ENCODE measurements at regions not wholly inside any gene's neighbourhood (a gene's known extent, or its start where the extent isn't known, plus 50 kb on each side); places are given as distances from the start of the nearest gene placed in this dataset.
"Not testable (repeated sequence)": the region's sequence is repeated elsewhere in the genome, so short reads cannot be mapped to it uniquely, and the experiment has no call there.

GRCh38 chr3:153414982-153415381 lies 253.0 kb downstream of the RAP2B start:
- no peak overlapping the region for H3K4me3 ChIP-seq (ENCODE audit: low read depth, low read length, poor library complexity, severe bottlenecking)
- no peak overlapping the region for H3K27ac ChIP-seq (ENCODE audit: low read depth, low read length, poor library complexity, severe bottlenecking)
- H3K4me1 ChIP-seq (ENCODE audit: insufficient read depth, low read length, poor library complexity, severe bottlenecking): no peaks in the 10 kb centered on the region
- no peaks in the 10 kb centered on the region for H3K36me3 ChIP-seq (ENCODE audit: insufficient read depth, low read length, poor library complexity, severe bottlenecking)
- no peaks in the 10 kb centered on the region for H3K27me3 ChIP-seq (replicated peaks; ENCODE audit: insufficient read depth, low read depth, low read length, poor library complexity)
- BruUV-seq (replicated peaks): no TSS peak
- DNase-seq (ENCODE audit: low spot score): no peak
- peaks cover 6% of the 10 kb centered on the region for H3K9me3 ChIP-seq (ENCODE audit: low read depth, low read length, poor library complexity, severe bottlenecking)
- intact Hi-C loops (cut with micrococcal nuclease; ENCODE audit: unreplicated experiment): no loop called here
- ChIA-PET POLR2A (ENCODE audit: low non-redundant PET) (no interaction called here), CTCF (no interaction called here)
- TF ChIP-seq EZH2 (IDR thresholded peaks at IDR 0.05; ENCODE audit: borderline replicate concordance, low read depth, low read length, poor library complexity, severe bottlenecking): no peak
- TF ChIP-seq CTCF (conservative IDR thresholded peaks at IDR 0.05; ENCODE audit: low read depth, low read length): no peak

- no TSS peak for BruUV-seq (replicated peaks)
- no peaks in the 10 kb centered on the region for H3K36me3 ChIP-seq (ENCODE audit: insufficient read depth, low read length, poor library complexity, severe bottlenecking)
- peaks cover 13% of the 10 kb centered on the region for H3K9me3 ChIP-seq (ENCODE audit: low read depth, low read length, poor library complexity, severe bottlenecking)
- no peaks in the 10 kb centered on the region for H3K4me1 ChIP-seq (ENCODE audit: insufficient read depth, low read length, poor library complexity, severe bottlenecking)
- CTCF ChIA-PET: no interaction called here
- TF ChIP-seq EZH2 (IDR thresholded peaks at IDR 0.05; ENCODE audit: borderline replicate concordance, low read depth, low read length, poor library complexity, severe bottlenecking) (no peak), CTCF (conservative IDR thresholded peaks at IDR 0.05; ENCODE audit: low read depth, low read length) (no peak)
- intact Hi-C loops (cut with micrococcal nuclease; ENCODE audit: unreplicated experiment): no loop called here
- POLR2A ChIA-PET (ENCODE audit: low non-redundant PET): no interaction called here
- H3K4me3 ChIP-seq (ENCODE audit: low read depth, low read length, poor library complexity, severe bottlenecking): no peak overlapping the region
- no peak overlapping the region for H3K27ac ChIP-seq (ENCODE audit: low read depth, low read length, poor library complexity, severe bottlenecking)
- H3K27me3 ChIP-seq (replicated peaks; ENCODE audit: insufficient read depth, low read depth, low read length, poor library complexity): no peaks in the 10 kb centered on the region
- no peak for DNase-seq (ENCODE audit: low spot score)
Measured at GRCh38 chr3:153422314-153422713, 260.3 kb downstream of the RAP2B start.

- H3K27ac ChIP-seq (ENCODE audit: low read depth, low read length, poor library complexity, severe bottlenecking); intact Hi-C loops (cut with micrococcal nuclease; ENCODE audit: unreplicated experiment); CTCF ChIA-PET; H3K36me3 ChIP-seq (ENCODE audit: insufficient read depth, low read length, poor library complexity, severe bottlenecking); H3K27me3 ChIP-seq (replicated peaks; ENCODE audit: insufficient read depth, low read depth, low read length, poor library complexity); BruUV-seq (replicated peaks); H3K4me3 ChIP-seq (ENCODE audit: low read depth, low read length, poor library complexity, severe bottlenecking); H3K4me1 ChIP-seq (ENCODE audit: insufficient read depth, low read length, poor library complexity, severe bottlenecking); DNase-seq (ENCODE audit: low spot score); POLR2A ChIA-PET (ENCODE audit: low non-redundant PET); H3K9me3 ChIP-seq (ENCODE audit: low read depth, low read length, poor library complexity, severe bottlenecking): not testable (repeated sequence)
Measured at GRCh38 chr3:153423820-153424219, 261.8 kb downstream of the RAP2B start.

GRCh38 chr3:153426344-153426743 lies 264.3 kb downstream of the RAP2B start:
- ChIA-PET POLR2A (ENCODE audit: low non-redundant PET) (no interaction called here), CTCF (no interaction called here)
- no peak overlapping the region for H3K4me3 ChIP-seq (ENCODE audit: low read depth, low read length, poor library complexity, severe bottlenecking)
- H3K4me1 ChIP-seq (ENCODE audit: insufficient read depth, low read length, poor library complexity, severe bottlenecking): peaks cover 9% of the 10 kb centered on the region
- peaks cover 1% of the 10 kb centered on the region for H3K9me3 ChIP-seq (ENCODE audit: low read depth, low read length, poor library complexity, severe bottlenecking)
- DNase-seq (ENCODE audit: low spot score): no peak
- intact Hi-C loops (cut with micrococcal nuclease; ENCODE audit: unreplicated experiment): no loop called here
- H3K36me3 ChIP-seq (ENCODE audit: insufficient read depth, low read length, poor library complexity, severe bottlenecking): no peaks in the 10 kb centered on the region
- H3K27ac ChIP-seq (ENCODE audit: low read depth, low read length, poor library complexity, severe bottlenecking): no peak overlapping the region
- BruUV-seq (replicated peaks): no TSS peak
- no peaks in the 10 kb centered on the region for H3K27me3 ChIP-seq (replicated peaks; ENCODE audit: insufficient read depth, low read depth, low read length, poor library complexity)
- TF ChIP-seq EZH2 (IDR thresholded peaks at IDR 0.05; ENCODE audit: borderline replicate concordance, low read depth, low read length, poor library complexity, severe bottlenecking) (no peak), CTCF (conservative IDR thresholded peaks at IDR 0.05; ENCODE audit: low read depth, low read length) (no peak)
